HepG2 (cell line): ENCODE measurements at regions not wholly inside any gene's neighbourhood (a gene's known extent, or its start where the extent isn't known, plus 50 kb on each side); places are given as distances from the start of the nearest gene placed in this dataset.

Experiments used
- HMG20B ChIP-seq: conservative IDR thresholded peaks from 2 replicates; pipeline ENCODE4 v1.6.1; 2016; ENCODE audit warnings: missing genetic modification reagents, missing compliant biosample characterization
- POLR2AphosphoS2 ChIP-seq: IDR thresholded peaks from 2 replicates; pipeline ENCODE4 v1.6.1; 2011; ENCODE audit warnings: low read depth, low read length, improper control_type of control experiment
- RAD51 ChIP-seq: fragments of 450-650 bp; IDR thresholded peaks from 2 replicates; pipeline ENCODE4 v1.6.1; 2016; ENCODE audit warnings: borderline replicate concordance

- TF ChIP-seq RAD51 (no peak), HMG20B (no peak), POLR2AphosphoS2 (no peak)
Measured at GRCh38 chr14:71720978-71721624, 211.1 kb upstream of the RGS6 start.
